ENCODE measurements at regions not wholly inside any gene's neighbourhood (a gene's known extent, or its start where the extent isn't known, plus 50 kb on each side); places are given as distances from the start of the nearest gene placed in this dataset.

GRCh38 chr4:101693842-101694398 lies 96.6 kb upstream of the BANK1 start:
- Histone ChIP-seq H3K4me1 (peaks cover 3% of the 10 kb centered on the region; the same call in 1 of the 2 replicates), H3K9me3 (no peaks in the 10 kb centered on the region), H3K27me3 (replicated peaks; ENCODE audit: control insufficient read depth, insufficient read depth, low read length) (no peaks in the 10 kb centered on the region), H3K4me3 (ENCODE audit: low read depth, low read length) (no peak overlapping the region), H3K36me3 (ENCODE audit: control insufficient read depth, insufficient read depth, low read length) (no peaks in the 10 kb centered on the region)
- Mint-ChIP-seq H3K36me3 (ENCODE audit: insufficient read depth, unreplicated experiment) (no peaks in the 10 kb centered on the region), H3K27ac (ENCODE audit: unreplicated experiment) (no peak overlapping the region), H3K9me3 (ENCODE audit: unreplicated experiment) (no peaks in the 10 kb centered on the region), H3K4me3 (ENCODE audit: unreplicated experiment) (no peak overlapping the region), H3K27me3 (ENCODE audit: insufficient read depth, unreplicated experiment) (no peaks in the 10 kb centered on the region), H3K4me1 (ENCODE audit: low read depth, unreplicated experiment) (peaks cover 6% of the 10 kb centered on the region)
- no peak for TF ChIP-seq CTCF (IDR thresholded peaks at IDR 0.05; ENCODE audit: insufficient read depth in 1 of 2, low read depth in 1 of 2, low read length in 1 of 2, severe bottlenecking in 1 of 2, unreplicated experiment in 1 of 2)
- no peak for DNase-seq
- intact Hi-C loops (cut with micrococcal nuclease; ENCODE audit: unreplicated experiment), result no loop called here
- no TSS peak for BruUV-seq (replicated peaks)
- POLR2A ChIA-PET, result no interaction called here
- CTCF ChIA-PET, result no interaction called here

GRCh38 chr4:101689220-101689619 lies 101.3 kb upstream of the BANK1 start:
- no peak overlapping the region for H3K4me3 ChIP-seq (ENCODE audit: low read depth, low read length)
- Mint-ChIP-seq H3K4me3 (ENCODE audit: unreplicated experiment) (no peak overlapping the region), H3K36me3 (ENCODE audit: insufficient read depth, unreplicated experiment) (no peaks in the 10 kb centered on the region), H3K4me1 (ENCODE audit: low read depth, unreplicated experiment) (peaks cover 5% of the 10 kb centered on the region), H3K27ac (ENCODE audit: unreplicated experiment) (no peak overlapping the region), H3K27me3 (ENCODE audit: insufficient read depth, unreplicated experiment) (no peaks in the 10 kb centered on the region), H3K9me3 (ENCODE audit: unreplicated experiment) (no peaks in the 10 kb centered on the region)
- no peaks in the 10 kb centered on the region for H3K36me3 ChIP-seq (ENCODE audit: control insufficient read depth, insufficient read depth, low read length)
- no peak for TF ChIP-seq CTCF (IDR thresholded peaks at IDR 0.05; ENCODE audit: insufficient read depth in 1 of 2, low read depth in 1 of 2, low read length in 1 of 2, severe bottlenecking in 1 of 2, unreplicated experiment in 1 of 2)
- intact Hi-C loops (cut with micrococcal nuclease; ENCODE audit: unreplicated experiment), result no loop called here
- H3K4me1 ChIP-seq, result peaks cover 3% of the 10 kb centered on the region; the same call in 1 of the 2 replicates
- DNase-seq, result no peak
- BruUV-seq (replicated peaks), result no TSS peak
- CTCF ChIA-PET, result no interaction called here
- POLR2A ChIA-PET, result no interaction called here
- no peaks in the 10 kb centered on the region for H3K9me3 ChIP-seq
- no peaks in the 10 kb centered on the region for H3K27me3 ChIP-seq (replicated peaks; ENCODE audit: control insufficient read depth, insufficient read depth, low read length)

GRCh38 chr4:101685126-101685525 lies 105.4 kb upstream of the BANK1 start:
- no TSS peak for BruUV-seq (replicated peaks)
- POLR2A ChIA-PET, result no interaction called here
- no peak for TF ChIP-seq CTCF (IDR thresholded peaks at IDR 0.05; ENCODE audit: insufficient read depth in 1 of 2, low read depth in 1 of 2, low read length in 1 of 2, severe bottlenecking in 1 of 2, unreplicated experiment in 1 of 2)

More at GRCh38 chr4:101685126-101685525, 105.4 kb upstream of the BANK1 start:
- intact Hi-C loops (cut with micrococcal nuclease; ENCODE audit: unreplicated experiment), result no loop called here
- no peaks in the 10 kb centered on the region for H3K27me3 Mint-ChIP-seq (ENCODE audit: insufficient read depth, unreplicated experiment)
- Histone ChIP-seq H3K27me3 (replicated peaks; ENCODE audit: control insufficient read depth, insufficient read depth, low read length) (no peaks in the 10 kb centered on the region), H3K4me3 (ENCODE audit: low read depth, low read length) (no peak overlapping the region), H3K36me3 (ENCODE audit: control insufficient read depth, insufficient read depth, low read length) (no peaks in the 10 kb centered on the region), H3K4me1 (peaks cover 3% of the 10 kb centered on the region; the same call in 1 of the 2 replicates), H3K9me3 (no peaks in the 10 kb centered on the region)
- CTCF ChIA-PET, result no interaction called here
- no peak for DNase-seq
- no peaks in the 10 kb centered on the region for H3K36me3 Mint-ChIP-seq (ENCODE audit: insufficient read depth, unreplicated experiment)
- no peak overlapping the region for H3K27ac Mint-ChIP-seq (ENCODE audit: unreplicated experiment)
- H3K4me3 Mint-ChIP-seq (ENCODE audit: unreplicated experiment), result no peak overlapping the region
- H3K9me3 Mint-ChIP-seq (ENCODE audit: unreplicated experiment), result no peaks in the 10 kb centered on the region
- no peaks in the 10 kb centered on the region for H3K4me1 Mint-ChIP-seq (ENCODE audit: low read depth, unreplicated experiment)
